GM23338 (cell line): ENCODE measurements at regions not wholly inside any gene's neighbourhood (a gene's known extent, or its start where the extent isn't known, plus 50 kb on each side); places are given as distances from the start of the nearest gene placed in this dataset.
"Not testable (repeated sequence)": the region's sequence is repeated elsewhere in the genome, so short reads cannot be mapped to it uniquely, and the experiment has no call there.

ENCODE experiments used
- CREB1 ChIP-seq: fragments of 250-450 bp; sonication (Bioruptor Pico); IDR thresholded peaks from 2 replicates; pipeline ENCODE4 v1.5.0; 2020; ENCODE audit warnings: low read depth, mild to moderate bottlenecking, moderate library complexity
- CTCF ChIP-seq, 2 experiments: fragments of 200-600 bp in 1 of 2; sonication (generic) in 1 of 2; conservative IDR thresholded peaks; 2 replicates each; pipeline versions ENCODE4 v1.5.1 to v1.6.1; 2016 to 2017; ENCODE audit warnings: antibody characterized with exemption in 2 of 2, low read depth in 2 of 2, mild to moderate bottlenecking in 2 of 2, moderate library complexity in 1 of 2
- EZH2phosphoT487 ChIP-seq: fragments of 200-600 bp; sonication (generic); IDR thresholded peaks from one replicate; pipeline ENCODE4 v1.8.1; 2018; ENCODE audit warnings: antibody characterized with exemption; ENCODE audit not compliant: unreplicated experiment
- REST ChIP-seq: IDR thresholded peaks from one replicate; pipeline ENCODE4 v1.6.1; 2018; ENCODE audit warnings: antibody characterized with exemption; ENCODE audit not compliant: unreplicated experiment
- TF ChIP-seq, protein P1 (sequence below): IDR thresholded peaks from 2 replicates; pipeline ENCODE4 v1.6.1; 2016; ENCODE audit warnings: antibody characterized with exemption

GRCh38 chr16:46396883-46397270, 224.3 kb downstream of the SHCBP1 start:
- TF ChIP-seq REST; CTCF (conservative IDR thresholded peaks at IDR 0.05; ENCODE audit: low read depth in 2 of 2); EZH2phosphoT487; CREB1 (CRISPR knock-in tag): not testable (repeated sequence)
- TF ChIP-seq, protein P1, sequence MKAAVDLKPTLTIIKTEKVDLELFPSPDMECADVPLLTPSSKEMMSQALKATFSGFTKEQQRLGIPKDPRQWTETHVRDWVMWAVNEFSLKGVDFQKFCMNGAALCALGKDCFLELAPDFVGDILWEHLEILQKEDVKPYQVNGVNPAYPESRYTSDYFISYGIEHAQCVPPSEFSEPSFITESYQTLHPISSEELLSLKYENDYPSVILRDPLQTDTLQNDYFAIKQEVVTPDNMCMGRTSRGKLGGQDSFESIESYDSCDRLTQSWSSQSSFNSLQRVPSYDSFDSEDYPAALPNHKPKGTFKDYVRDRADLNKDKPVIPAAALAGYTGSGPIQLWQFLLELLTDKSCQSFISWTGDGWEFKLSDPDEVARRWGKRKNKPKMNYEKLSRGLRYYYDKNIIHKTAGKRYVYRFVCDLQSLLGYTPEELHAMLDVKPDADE: not testable (repeated sequence)
